ENCODE measurements at regions not wholly inside any gene's neighbourhood (a gene's known extent, or its start where the extent isn't known, plus 50 kb on each side); places are given as distances from the start of the nearest gene placed in this dataset.

DNA sequence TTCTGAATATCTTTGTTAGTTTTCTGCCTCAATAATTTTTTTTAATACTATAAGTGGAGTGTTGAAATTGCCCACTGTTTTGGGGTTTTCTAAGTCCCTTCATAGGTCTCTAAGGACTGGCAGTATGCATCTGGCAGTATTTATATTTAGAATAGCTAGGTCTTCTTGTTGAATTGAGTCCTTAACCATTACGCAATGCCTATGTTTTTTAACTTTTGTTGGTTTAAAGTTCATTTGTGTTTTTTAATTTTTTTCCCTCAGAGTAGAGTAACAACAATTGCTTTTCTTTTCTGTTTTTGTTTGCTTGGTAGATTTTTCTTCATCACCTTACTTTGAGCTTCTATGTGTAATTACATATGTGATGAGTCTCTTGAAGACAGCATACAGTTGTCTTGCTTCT, 375.9 kb upstream of the EYS start:
- H3K9me3 ChIP-seq (replicated peaks; ENCODE audit: insufficient read depth, low read length), result no peaks in the 10 kb centered on the region
- H3K4me1 ChIP-seq (ENCODE audit: low read length), result no peaks in the 10 kb centered on the region
- no peak for DNase-seq

DNA sequence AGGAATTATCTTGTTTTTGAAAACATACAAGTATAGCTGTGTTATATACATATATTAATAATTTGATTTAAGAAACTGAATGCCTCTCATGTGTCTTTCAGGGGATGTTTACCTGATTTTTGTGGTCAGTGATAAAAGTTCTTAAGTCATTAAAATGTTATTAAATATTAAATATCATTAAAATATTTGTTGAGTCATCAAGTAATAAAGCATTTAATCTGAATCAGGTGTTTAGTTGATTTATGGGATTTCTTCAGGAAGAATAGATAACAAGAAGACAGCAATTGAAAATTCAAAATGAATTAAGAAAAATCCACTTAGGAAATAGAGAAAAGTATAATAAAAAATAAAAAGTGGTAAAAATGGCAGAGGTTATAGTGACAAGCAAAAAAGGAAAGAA, 361.9 kb upstream of the EYS start:
- TF ChIP-seq EZH2phosphoT487 (IDR thresholded peaks at IDR 0.05; ENCODE audit: low read length), result no peak
- TF ChIP-seq EZH2 (optimal IDR thresholded peaks at IDR 0.05; ENCODE audit: low read depth, low read length), result no peak
- TF ChIP-seq, protein P1, sequence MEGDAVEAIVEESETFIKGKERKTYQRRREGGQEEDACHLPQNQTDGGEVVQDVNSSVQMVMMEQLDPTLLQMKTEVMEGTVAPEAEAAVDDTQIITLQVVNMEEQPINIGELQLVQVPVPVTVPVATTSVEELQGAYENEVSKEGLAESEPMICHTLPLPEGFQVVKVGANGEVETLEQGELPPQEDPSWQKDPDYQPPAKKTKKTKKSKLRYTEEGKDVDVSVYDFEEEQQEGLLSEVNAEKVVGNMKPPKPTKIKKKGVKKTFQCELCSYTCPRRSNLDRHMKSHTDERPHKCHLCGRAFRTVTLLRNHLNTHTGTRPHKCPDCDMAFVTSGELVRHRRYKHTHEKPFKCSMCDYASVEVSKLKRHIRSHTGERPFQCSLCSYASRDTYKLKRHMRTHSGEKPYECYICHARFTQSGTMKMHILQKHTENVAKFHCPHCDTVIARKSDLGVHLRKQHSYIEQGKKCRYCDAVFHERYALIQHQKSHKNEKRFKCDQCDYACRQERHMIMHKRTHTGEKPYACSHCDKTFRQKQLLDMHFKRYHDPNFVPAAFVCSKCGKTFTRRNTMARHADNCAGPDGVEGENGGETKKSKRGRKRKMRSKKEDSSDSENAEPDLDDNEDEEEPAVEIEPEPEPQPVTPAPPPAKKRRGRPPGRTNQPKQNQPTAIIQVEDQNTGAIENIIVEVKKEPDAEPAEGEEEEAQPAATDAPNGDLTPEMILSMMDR (IDR thresholded peaks at IDR 0.05; ENCODE audit: low read length), result no peak
- H3K9ac ChIP-seq (ENCODE audit: low read length), result no peak overlapping the region
- no peaks in the 10 kb centered on the region for H3F3A ChIP-seq (ENCODE audit: insufficient read depth, low read length)
- H3K4me3 ChIP-seq (ENCODE audit: low read length), result no peak overlapping the region
- no peak for DNase-seq
- H3K27ac ChIP-seq (ENCODE audit: low read length), result no peak overlapping the region
- no peaks in the 10 kb centered on the region for H4K20me1 ChIP-seq (ENCODE audit: insufficient read depth, low read length)
- H3K4me2 ChIP-seq (ENCODE audit: low read depth, low read length), result no peak overlapping the region
- no peaks in the 10 kb centered on the region for H3K4me1 ChIP-seq (ENCODE audit: low read length)
- H3K79me2 ChIP-seq (ENCODE audit: low read length), result no peaks in the 10 kb centered on the region
- no peak overlapping the region for H2AFZ ChIP-seq (ENCODE audit: low read length)
- H3K36me3 ChIP-seq (replicated peaks; ENCODE audit: insufficient read depth, low read length), result no peaks in the 10 kb centered on the region
- no peaks in the 10 kb centered on the region for H3K27me3 ChIP-seq (replicated peaks; ENCODE audit: insufficient read depth, low read length)
- no peaks in the 10 kb centered on the region for H3K9me2 ChIP-seq (replicated peaks; ENCODE audit: insufficient read depth, low read length)
- no peaks in the 10 kb centered on the region for H3K9me3 ChIP-seq (replicated peaks; ENCODE audit: insufficient read depth, low read length)

More for the DNA sequence above, 375.9 kb upstream of the EYS start:
- H3K27ac ChIP-seq (ENCODE audit: low read length), result no peak overlapping the region
- no peaks in the 10 kb centered on the region for H3K79me2 ChIP-seq (ENCODE audit: low read length)
- no peaks in the 10 kb centered on the region for H3K27me3 ChIP-seq (replicated peaks; ENCODE audit: insufficient read depth, low read length)
- H2AFZ ChIP-seq (ENCODE audit: low read length), result no peak overlapping the region
- H3K9me2 ChIP-seq (replicated peaks; ENCODE audit: insufficient read depth, low read length), result no peaks in the 10 kb centered on the region
- no peaks in the 10 kb centered on the region for H3K36me3 ChIP-seq (replicated peaks; ENCODE audit: insufficient read depth, low read length)
- H4K20me1 ChIP-seq (ENCODE audit: insufficient read depth, low read length), result no peaks in the 10 kb centered on the region
- no peak overlapping the region for H3K9ac ChIP-seq (ENCODE audit: low read length)
- no peak for TF ChIP-seq EZH2phosphoT487 (IDR thresholded peaks at IDR 0.05; ENCODE audit: low read length)
- TF ChIP-seq EZH2 (optimal IDR thresholded peaks at IDR 0.05; ENCODE audit: low read depth, low read length), result no peak
- no peaks in the 10 kb centered on the region for H3F3A ChIP-seq (ENCODE audit: insufficient read depth, low read length)
- H3K4me3 ChIP-seq (ENCODE audit: low read length), result no peak overlapping the region
- no peak overlapping the region for H3K4me2 ChIP-seq (ENCODE audit: low read depth, low read length)

DNA sequence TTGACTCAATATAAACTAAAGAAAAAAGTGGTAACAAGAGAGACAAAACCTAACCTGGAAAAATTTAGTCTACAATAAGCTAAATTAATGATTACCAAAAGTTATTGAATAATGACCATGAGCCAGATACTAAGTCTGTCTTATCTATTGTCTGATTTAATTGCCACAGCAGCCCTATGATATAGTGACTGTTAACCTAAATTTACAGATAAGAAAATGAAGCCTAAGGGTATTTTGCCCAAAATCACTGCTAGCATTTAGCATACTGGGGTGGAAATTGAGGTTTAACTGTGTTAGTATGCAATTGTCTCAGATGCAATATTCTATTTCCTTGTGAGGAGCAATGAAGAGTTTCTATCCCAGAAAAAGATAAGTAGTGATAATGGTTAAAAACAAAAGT, 361.0 kb upstream of the EYS start:
- TF ChIP-seq EZH2phosphoT487 (IDR thresholded peaks at IDR 0.05; ENCODE audit: low read length) (no peak), EZH2 (optimal IDR thresholded peaks at IDR 0.05; ENCODE audit: low read depth, low read length) (no peak)
- TF ChIP-seq, protein P1 (IDR thresholded peaks at IDR 0.05; ENCODE audit: low read length), result no peak
- no peaks in the 10 kb centered on the region for H3K36me3 ChIP-seq (replicated peaks; ENCODE audit: insufficient read depth, low read length)
- DNase-seq, result no peak

DNA sequence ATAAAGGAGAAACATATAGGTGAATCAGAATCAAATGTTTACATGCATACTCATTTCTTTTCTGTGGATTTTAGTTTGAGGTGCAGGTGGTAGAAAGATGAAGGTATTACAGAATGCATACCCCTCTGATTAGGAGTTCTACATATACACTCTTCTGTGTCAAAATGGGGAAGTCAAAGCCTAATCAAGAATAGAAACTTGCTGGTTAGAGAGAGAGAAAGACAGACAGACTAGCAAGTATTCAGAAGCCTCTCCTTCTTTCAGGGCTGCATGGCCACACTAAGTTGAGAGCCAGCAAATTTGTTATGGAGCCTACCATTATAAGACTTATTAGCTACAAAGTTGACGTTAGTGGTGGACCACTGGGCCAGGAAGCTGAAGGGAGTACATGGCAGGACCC, 358.3 kb upstream of the EYS start:
- no peak for DNase-seq
- Histone ChIP-seq H3K79me2 (ENCODE audit: low read length) (no peaks in the 10 kb centered on the region), H4K20me1 (ENCODE audit: insufficient read depth, low read length) (no peaks in the 10 kb centered on the region), H3K27me3 (replicated peaks; ENCODE audit: insufficient read depth, low read length) (no peaks in the 10 kb centered on the region), H3F3A (ENCODE audit: insufficient read depth, low read length) (no peaks in the 10 kb centered on the region), H3K4me2 (ENCODE audit: low read depth, low read length) (no peak overlapping the region), H3K4me1 (ENCODE audit: low read length) (no peaks in the 10 kb centered on the region), H3K9me2 (replicated peaks; ENCODE audit: insufficient read depth, low read length) (no peaks in the 10 kb centered on the region), H2AFZ (ENCODE audit: low read length) (no peak overlapping the region), H3K4me3 (ENCODE audit: low read length) (no peak overlapping the region), H3K9ac (ENCODE audit: low read length) (no peak overlapping the region), H3K9me3 (replicated peaks; ENCODE audit: insufficient read depth, low read length) (no peaks in the 10 kb centered on the region), H3K27ac (ENCODE audit: low read length) (no peak overlapping the region), H3K36me3 (replicated peaks; ENCODE audit: insufficient read depth, low read length) (no peaks in the 10 kb centered on the region)
- no peak for TF ChIP-seq EZH2phosphoT487 (IDR thresholded peaks at IDR 0.05; ENCODE audit: low read length)
- TF ChIP-seq EZH2 (optimal IDR thresholded peaks at IDR 0.05; ENCODE audit: low read depth, low read length), result no peak
- TF ChIP-seq, protein P1 (IDR thresholded peaks at IDR 0.05; ENCODE audit: low read length), result no peak

More for the DNA sequence above, 361.0 kb upstream of the EYS start:
- Histone ChIP-seq H3K9me2 (replicated peaks; ENCODE audit: insufficient read depth, low read length) (no peaks in the 10 kb centered on the region), H3F3A (ENCODE audit: insufficient read depth, low read length) (no peaks in the 10 kb centered on the region), H3K27ac (ENCODE audit: low read length) (no peak overlapping the region), H3K9ac (ENCODE audit: low read length) (no peak overlapping the region), H3K4me3 (ENCODE audit: low read length) (no peak overlapping the region), H3K27me3 (replicated peaks; ENCODE audit: insufficient read depth, low read length) (no peaks in the 10 kb centered on the region), H3K9me3 (replicated peaks; ENCODE audit: insufficient read depth, low read length) (no peaks in the 10 kb centered on the region), H2AFZ (ENCODE audit: low read length) (no peak overlapping the region), H3K4me2 (ENCODE audit: low read depth, low read length) (no peak overlapping the region), H3K79me2 (ENCODE audit: low read length) (no peaks in the 10 kb centered on the region), H3K4me1 (ENCODE audit: low read length) (no peaks in the 10 kb centered on the region), H4K20me1 (ENCODE audit: insufficient read depth, low read length) (no peaks in the 10 kb centered on the region)
